ENCODE measurements at regions not wholly inside any gene's neighbourhood (a gene's known extent, or its start where the extent isn't known, plus 50 kb on each side); places are given as distances from the start of the nearest gene placed in this dataset.

GRCh38 chr12:127286281-127286680 is 980.7 kb upstream of the TMEM132C start:
- TF ChIP-seq GATA3 (IDR thresholded peaks at IDR 0.05; ENCODE audit: low read depth, low read length) (no peak), GATA2 (IDR thresholded peaks at IDR 0.05; ENCODE audit: low read depth, low read length) (no peak)

Measured in SH-SY5Y (cell line).